GM12878 (cell line): ENCODE measurements at regions not wholly inside any gene's neighbourhood (a gene's known extent, or its start where the extent isn't known, plus 50 kb on each side); places are given as distances from the start of the nearest gene placed in this dataset.

Experiments used
- ATAC-seq: fragments of 200-7000 bp; cut with Tn5 transposase; 3 replicates; pipeline ENCODE4 v1.9.1; 2020; ENCODE audit warnings: mild to moderate bottlenecking, moderate library complexity
- BruUV-seq: library from RNA; stranded (reverse); fragments of 400-500 nt; replicated peaks from 2 replicates; lab custom pipeline; 2021; lab: Mats Ljungman, UMichigan
- CTCF ChIA-PET: fragments of 300-600 bp; sonication (Branson Sonifier 250); formaldehyde crosslinking; extraction: SDS; loops from one replicate; lab custom pipeline; 2021; ENCODE audit warnings: inconsistent platforms; lab: Yijun Ruan, JAX
- POLR2A ChIA-PET: fragments of 350-600 bp; formaldehyde crosslinking; extraction: SDS; loops from one replicate; lab custom pipeline; 2021; ENCODE audit warnings: inconsistent platforms; lab: Charles Lee
- RAD21 ChIA-PET: fragments of 300-600 bp; sonication (Branson Sonifier 250); formaldehyde crosslinking; loops from one replicate; lab custom pipeline; 2023; ENCODE audit warnings: antibody characterized with exemption; ENCODE audit not compliant: unreplicated experiment; lab: Charles Lee
- SMC1A ChIA-PET: fragments of 300-600 bp; sonication (Branson Sonifier 250); formaldehyde crosslinking; loops from one replicate; lab custom pipeline; 2023; ENCODE audit not compliant: unreplicated experiment, uncharacterized antibody; lab: Charles Lee
- DNase-seq: peaks from one replicate; pipeline ENCODE4 v3.0.0-alpha.2; 2011; ENCODE audit warnings: low read depth, low spot score
- FAIRE-seq: peaks from 3 replicates; lab custom pipeline; 2011; peaks lifted over from hg19 to GRCh38; lab: Jason Lieb, UNC
- H2AFZ ChIP-seq: 2 replicates; pipeline ENCODE4 v1.6.0; 2011; ENCODE audit warnings: low read depth, low read length, control low read depth; ENCODE audit not compliant: control insufficient read depth
- H3K27ac ChIP-seq: 2 replicates; pipeline ENCODE4 v1.5.1; 2011; ENCODE audit warnings: control low read depth; ENCODE audit not compliant: control insufficient read depth, insufficient read depth
- H3K27me3 ChIP-seq, 2 experiments: replicated peaks in 1 of 2; 2 replicates each; pipeline versions ENCODE4 v1.6.0 to v1.6.1; 2011; ENCODE audit warnings: low read length in 1 of 2; ENCODE audit not compliant: control insufficient read depth in 2 of 2, insufficient read depth in 2 of 2
- H3K36me3 ChIP-seq, 2 experiments: 2 replicates each; pipeline ENCODE4 v1.5.1; 2011; ENCODE audit warnings: low read length in 1 of 2; ENCODE audit not compliant: control insufficient read depth in 2 of 2, insufficient read depth in 2 of 2
- H3K4me1 ChIP-seq: 2 replicates; pipeline ENCODE4 v1.6.1; 2011; ENCODE audit warnings: mild to moderate bottlenecking, low read length, moderate library complexity, mixed read lengths; ENCODE audit not compliant: control insufficient read depth, insufficient read depth
- H3K4me2 ChIP-seq: 2 replicates; pipeline ENCODE4 v1.6.0; 2011; ENCODE audit warnings: control low read depth; ENCODE audit not compliant: control insufficient read depth, insufficient read depth
- H3K4me3 ChIP-seq: fragments of 200-600 bp; sonication (generic); 2 replicates; pipeline ENCODE4 v1.5.1; 2016
- H3K79me2 ChIP-seq: 2 replicates; pipeline ENCODE4 v1.6.0; 2011; ENCODE audit warnings: low read length; ENCODE audit not compliant: control insufficient read depth, insufficient read depth
- H3K9ac ChIP-seq: 2 replicates; pipeline ENCODE4 v1.8.0; 2011; ENCODE audit warnings: low read length, control low read depth, mixed read lengths; ENCODE audit not compliant: control insufficient read depth, insufficient read depth
- H3K9me3 ChIP-seq: replicated peaks from 3 replicates; pipeline ENCODE4 v1.5.1; 2011; ENCODE audit warnings: mild to moderate bottlenecking, low read length; ENCODE audit not compliant: control insufficient read depth, insufficient read depth
- H4K20me1 ChIP-seq: 2 replicates; pipeline ENCODE4 v1.6.0; 2011; ENCODE audit not compliant: control insufficient read depth, insufficient read depth
- E2F4 ChIP-seq: IDR thresholded peaks from 2 replicates; pipeline ENCODE4 v1.6.1; 2012; ENCODE audit warnings: low read depth, low read length, improper control_type of control experiment
- ETV6 ChIP-seq, 2 experiments: fragments of 450-650 bp in 1 of 2; IDR thresholded peaks in 1 of 2; conservative IDR thresholded peaks in 1 of 2; 2 replicates each; pipeline ENCODE4 v1.6.1; 2014; ENCODE audit warnings: antibody characterized with exemption in 1 of 2, borderline replicate concordance in 1 of 2, low read depth in 1 of 2, mild to moderate bottlenecking in 1 of 2, moderate library complexity in 1 of 2
- KAT2A ChIP-seq: conservative IDR thresholded peaks from 2 replicates; pipeline ENCODE4 v1.6.1; 2011; ENCODE audit warnings: low read depth, low read length; ENCODE audit not compliant: control insufficient read depth
- KLF5 ChIP-seq: fragments of 450-650 bp; IDR thresholded peaks from 2 replicates; pipeline ENCODE4 v1.6.1; 2014; ENCODE audit warnings: mild to moderate bottlenecking; ENCODE audit not compliant: partially characterized antibody
- MEF2B ChIP-seq: fragments of 450-650 bp; IDR thresholded peaks from 2 replicates; pipeline ENCODE4 v1.6.1; 2018; ENCODE audit warnings: mild to moderate bottlenecking, moderate library complexity; ENCODE audit not compliant: partially characterized antibody, poor library complexity, severe bottlenecking
- NR2C2 ChIP-seq: IDR thresholded peaks from 2 replicates; pipeline ENCODE4 v1.6.1; 2011; ENCODE audit warnings: borderline replicate concordance, low read depth; ENCODE audit not compliant: control insufficient read depth, insufficient read length
- POLR2AphosphoS2 ChIP-seq: IDR thresholded peaks from 2 replicates; pipeline ENCODE4 v1.6.1; 2011; ENCODE audit warnings: low read depth, mild to moderate bottlenecking, low read length, improper control_type of control experiment, moderate library complexity
- PRDM15 ChIP-seq: fragments of 450-650 bp; formaldehyde crosslinking; IDR thresholded peaks from 2 replicates; pipeline ENCODE4 v1.4.0; 2020; ENCODE audit warnings: mild to moderate bottlenecking, moderate library complexity
- RBBP5 ChIP-seq: fragments of 200-600 bp; sonication (generic); conservative IDR thresholded peaks from 2 replicates; pipeline ENCODE4 v1.6.1; 2016
- SREBF2 ChIP-seq: IDR thresholded peaks from 2 replicates; pipeline ENCODE4 v1.6.1; 2012; ENCODE audit warnings: mild to moderate bottlenecking, low read length
- TAF1 ChIP-seq: IDR thresholded peaks from 2 replicates; pipeline ENCODE4 v1.6.1; 2011; ENCODE audit warnings: mild to moderate bottlenecking, low read depth, low read length, borderline replicate concordance
- TCF3 ChIP-seq: IDR thresholded peaks from 2 replicates; pipeline ENCODE4 v1.6.1; 2012; ENCODE audit warnings: low read depth, mild to moderate bottlenecking, low read length, borderline replicate concordance; ENCODE audit not compliant: insufficient read depth
- WGBS: methylation state at CpG from one replicate; pipeline ENCODE4 v1.1.6; 2016; ENCODE audit warnings: low lambda C conversion rate; ENCODE audit not compliant: insufficient replicate concordance, insufficient coverage; ENCODE audit errors: missing lambda C conversion rate; 5-methylcytosine and 5-hydroxymethylcytosine counted together
- in situ Hi-C: fragments of 300-500 bp; cut with MboI; formaldehyde crosslinking; loops from 9 replicates; pipeline ENCODE4 v1.14.3; 2018; ENCODE audit warnings: mixed read lengths
- intact Hi-C: fragments of 100-400 bp; cut with micrococcal nuclease; formaldehyde crosslinking; loops from one replicate; pipeline ENCODE4 v1.14.2; 2022; ENCODE audit not compliant: unreplicated experiment
- TF ChIP-seq, protein P1 (sequence below): fragments of 450-650 bp; IDR thresholded peaks from 2 replicates; pipeline ENCODE4 v1.6.1; 2016; ENCODE audit warnings: mild to moderate bottlenecking, moderate library complexity, borderline replicate concordance
- TF ChIP-seq, protein P2 (sequence below): fragments of 450-650 bp; IDR thresholded peaks from 2 replicates; pipeline ENCODE4 v1.6.1; 2016; ENCODE audit warnings: mild to moderate bottlenecking

GRCh38 chr15:52879145-52879544, 89.0 kb upstream of the ONECUT1 start:
- POLR2A ChIA-PET: no interaction called here
- no peak overlapping the region for H3K27ac ChIP-seq
- no TSS peak for BruUV-seq

More at GRCh38 chr15:52879145-52879544, 89.0 kb upstream of the ONECUT1 start:
- intact Hi-C loops (no loop called here), in situ Hi-C loops (no loop called here)
- Histone ChIP-seq H3K36me3 (no peaks in the 10 kb centered on the region), H3K4me3 (no peak overlapping the region), H3K27me3 (no peaks in the 10 kb centered on the region; a peak in 1 of 4 replicates), H4K20me1 (no peaks in the 10 kb centered on the region), H2AFZ (no peak overlapping the region), H3K9ac (no peak overlapping the region), H3K4me1 (no peaks in the 10 kb centered on the region), H3K79me2 (no peaks in the 10 kb centered on the region), H3K9me3 (no peaks in the 10 kb centered on the region), H3K4me2 (no peak overlapping the region)
- DNase-seq (no peak), FAIRE-seq (no peak), ATAC-seq (no peak)
- TF ChIP-seq E2F4 (no peak), SREBF2 (no peak), NR2C2 (no peak), ETV6 (conservative IDR thresholded peaks at IDR 0.05 in 1 of 2, IDR thresholded peaks at IDR 0.05 in 1 of 2; ENCODE audit: borderline replicate concordance in 1 of 2, low read depth in 1 of 2) (no peak), POLR2AphosphoS2 (no peak), KLF5 (no peak), PRDM15 (CRISPR knock-in tag) (no peak), MEF2B (no peak), TAF1 (no peak), TCF3 (no peak), RBBP5 (no peak), KAT2A (no peak)
- TF ChIP-seq, protein P1, sequence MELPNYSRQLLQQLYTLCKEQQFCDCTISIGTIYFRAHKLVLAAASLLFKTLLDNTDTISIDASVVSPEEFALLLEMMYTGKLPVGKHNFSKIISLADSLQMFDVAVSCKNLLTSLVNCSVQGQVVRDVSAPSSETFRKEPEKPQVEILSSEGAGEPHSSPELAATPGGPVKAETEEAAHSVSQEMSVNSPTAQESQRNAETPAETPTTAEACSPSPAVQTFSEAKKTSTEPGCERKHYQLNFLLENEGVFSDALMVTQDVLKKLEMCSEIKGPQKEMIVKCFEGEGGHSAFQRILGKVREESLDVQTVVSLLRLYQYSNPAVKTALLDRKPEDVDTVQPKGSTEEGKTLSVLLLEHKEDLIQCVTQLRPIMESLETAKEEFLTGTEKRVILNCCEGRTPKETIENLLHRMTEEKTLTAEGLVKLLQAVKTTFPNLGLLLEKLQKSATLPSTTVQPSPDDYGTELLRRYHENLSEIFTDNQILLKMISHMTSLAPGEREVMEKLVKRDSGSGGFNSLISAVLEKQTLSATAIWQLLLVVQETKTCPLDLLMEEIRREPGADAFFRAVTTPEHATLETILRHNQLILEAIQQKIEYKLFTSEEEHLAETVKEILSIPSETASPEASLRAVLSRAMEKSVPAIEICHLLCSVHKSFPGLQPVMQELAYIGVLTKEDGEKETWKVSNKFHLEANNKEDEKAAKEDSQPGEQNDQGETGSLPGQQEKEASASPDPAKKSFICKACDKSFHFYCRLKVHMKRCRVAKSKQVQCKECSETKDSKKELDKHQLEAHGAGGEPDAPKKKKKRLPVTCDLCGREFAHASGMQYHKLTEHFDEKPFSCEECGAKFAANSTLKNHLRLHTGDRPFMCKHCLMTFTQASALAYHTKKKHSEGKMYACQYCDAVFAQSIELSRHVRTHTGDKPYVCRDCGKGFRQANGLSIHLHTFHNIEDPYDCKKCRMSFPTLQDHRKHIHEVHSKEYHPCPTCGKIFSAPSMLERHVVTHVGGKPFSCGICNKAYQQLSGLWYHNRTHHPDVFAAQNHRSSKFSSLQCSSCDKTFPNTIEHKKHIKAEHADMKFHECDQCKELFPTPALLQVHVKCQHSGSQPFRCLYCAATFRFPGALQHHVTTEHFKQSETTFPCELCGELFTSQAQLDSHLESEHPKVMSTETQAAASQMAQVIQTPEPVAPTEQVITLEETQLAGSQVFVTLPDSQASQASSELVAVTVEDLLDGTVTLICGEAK: no peak
- TF ChIP-seq, protein P2, sequence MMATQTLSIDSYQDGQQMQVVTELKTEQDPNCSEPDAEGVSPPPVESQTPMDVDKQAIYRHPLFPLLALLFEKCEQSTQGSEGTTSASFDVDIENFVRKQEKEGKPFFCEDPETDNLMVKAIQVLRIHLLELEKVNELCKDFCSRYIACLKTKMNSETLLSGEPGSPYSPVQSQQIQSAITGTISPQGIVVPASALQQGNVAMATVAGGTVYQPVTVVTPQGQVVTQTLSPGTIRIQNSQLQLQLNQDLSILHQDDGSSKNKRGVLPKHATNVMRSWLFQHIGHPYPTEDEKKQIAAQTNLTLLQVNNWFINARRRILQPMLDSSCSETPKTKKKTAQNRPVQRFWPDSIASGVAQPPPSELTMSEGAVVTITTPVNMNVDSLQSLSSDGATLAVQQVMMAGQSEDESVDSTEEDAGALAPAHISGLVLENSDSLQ: no peak
- RAD21 ChIA-PET: no interaction called here
- CTCF ChIA-PET: interaction anchor here (0.5 kb wide), 1 partner anchor 54 kb away, joined by 4 read pairs; no protein-coding TSS in a partner anchor
- SMC1A ChIA-PET: no interaction called here
- 2% methylated on average over 4 of the region's 4 CpGs for WGBS
